OCI-LY7 (cell line): ENCODE measurements at regions not wholly inside any gene's neighbourhood (a gene's known extent, or its start where the extent isn't known, plus 50 kb on each side); places are given as distances from the start of the nearest gene placed in this dataset.
A peak's percentile ranks its signal among the peaks of the same experiment; 100 is the strongest.

Experiments used
- BruUV-seq: library from RNA; stranded (reverse); fragments of 400-500 nt; replicated peaks from 2 replicates; lab custom pipeline; 2021; lab: Mats Ljungman, UMichigan
- CTCF ChIA-PET: fragments of 300-600 bp; sonication (Branson Sonifier 250); formaldehyde crosslinking; loops from one replicate; lab custom pipeline; 2022; ENCODE audit warnings: antibody characterized with exemption; ENCODE audit not compliant: unreplicated experiment; lab: Charles Lee
- POLR2A ChIA-PET: fragments of 300-600 bp; sonication (Branson Sonifier 250); formaldehyde crosslinking; loops from one replicate; lab custom pipeline; 2022; ENCODE audit warnings: antibody characterized with exemption; lab: Charles Lee
- DNase-seq: peaks from one replicate; pipeline ENCODE4 v3.0.0-alpha.2; 2015; ENCODE audit warnings: low spot score
- H2AFZ ChIP-seq: fragments of 200-600 bp; sonication (generic), shearing (Covaris generic); 2 replicates; pipeline ENCODE4 v1.6.1; 2014; ENCODE audit warnings: mild to moderate bottlenecking, antibody characterized with exemption, low read length, moderate library complexity
- H3K27ac ChIP-seq: fragments of 200-600 bp; sonication (generic); 2 replicates; pipeline ENCODE4 v1.5.1; 2014; ENCODE audit warnings: mixed run types, low read depth, mild to moderate bottlenecking, moderate library complexity, low read length, inconsistent platforms; ENCODE audit not compliant: poor library complexity, severe bottlenecking
- H3K36me3 ChIP-seq: fragments of 200-600 bp; sonication (generic); 2 replicates; pipeline ENCODE4 v1.6.1; 2014; ENCODE audit warnings: mild to moderate bottlenecking, antibody characterized with exemption, low read length, moderate library complexity, mixed read lengths; ENCODE audit not compliant: insufficient read depth
- H3K4me1 ChIP-seq: fragments of 200-600 bp; sonication (generic); 2 replicates; pipeline ENCODE4 v1.5.1; 2014; ENCODE audit warnings: mild to moderate bottlenecking, low read length; ENCODE audit not compliant: insufficient read depth, poor library complexity, severe bottlenecking
- H3K4me2 ChIP-seq: fragments of 200-600 bp; sonication (generic); 2 replicates; pipeline ENCODE4 v1.6.1; 2014; ENCODE audit warnings: mild to moderate bottlenecking, low read length
- H3K4me3 ChIP-seq: fragments of 200-600 bp; sonication (generic); 2 replicates; pipeline ENCODE4 v1.5.1; 2014; ENCODE audit warnings: mild to moderate bottlenecking, low read depth, low read length; ENCODE audit not compliant: poor library complexity, severe bottlenecking
- H3K79me2 ChIP-seq: fragments of 200-600 bp; sonication (generic); 2 replicates; pipeline ENCODE4 v1.6.1; 2016; ENCODE audit warnings: low read depth, mild to moderate bottlenecking, low read length, moderate library complexity, mixed read lengths; ENCODE audit not compliant: insufficient read depth
- H3K9me2 ChIP-seq: fragments of 200-600 bp; sonication (generic); 2 replicates; pipeline ENCODE4 v1.6.1; 2016; ENCODE audit warnings: mild to moderate bottlenecking, low read length, mixed read lengths; ENCODE audit not compliant: insufficient read depth
- H3K9me3 ChIP-seq: fragments of 200-600 bp; sonication (generic); 2 replicates; pipeline ENCODE4 v1.6.1; 2014; ENCODE audit warnings: mild to moderate bottlenecking, mixed run types, low read length, mixed read lengths
- H4K20me1 ChIP-seq: fragments of 200-600 bp; sonication (generic); 2 replicates; pipeline ENCODE4 v1.6.1; 2014; ENCODE audit warnings: mild to moderate bottlenecking, antibody characterized with exemption, low read length, moderate library complexity, mixed read lengths; ENCODE audit not compliant: insufficient read depth
- EZH2phosphoT487 ChIP-seq: fragments of 200-600 bp; sonication (generic); IDR thresholded peaks from 2 replicates; pipeline ENCODE4 v1.6.1; 2018; ENCODE audit warnings: low read depth, borderline replicate concordance, mild to moderate bottlenecking, mixed run types, antibody characterized with exemption, low read length, moderate library complexity, mixed read lengths
- intact Hi-C: fragments of 100-400 bp; cut with micrococcal nuclease; formaldehyde crosslinking; loops from one replicate; pipeline ENCODE4 v1.10.0; 2022; ENCODE audit not compliant: unreplicated experiment
- TF ChIP-seq, protein P1 (sequence below): fragments of 200-600 bp; sonication (generic); conservative IDR thresholded peaks from 2 replicates; pipeline ENCODE4 v1.5.1; 2014; ENCODE audit warnings: mild to moderate bottlenecking, antibody characterized with exemption, low read length, moderate library complexity, mixed read lengths

DNA sequence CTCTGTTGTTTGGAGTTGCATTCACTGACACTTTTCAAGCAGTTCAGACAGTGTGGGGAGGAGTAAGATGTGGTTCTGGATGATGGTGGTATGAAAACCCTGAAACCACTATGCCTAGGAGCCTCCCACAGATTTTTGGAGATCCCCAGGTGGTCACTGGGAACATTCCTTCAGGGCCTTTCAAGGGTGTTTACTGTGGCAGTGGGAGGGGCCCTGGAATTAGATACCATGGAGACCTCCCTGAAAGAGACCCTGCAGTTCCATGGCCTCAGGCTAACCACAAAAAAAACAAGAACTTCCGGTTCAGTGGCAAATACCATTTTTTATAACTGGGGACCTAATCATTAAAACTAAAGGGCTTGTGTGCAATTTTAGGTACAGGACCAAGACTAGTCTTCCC, 79.9 kb downstream of the TMEM100 start:
- no TSS peak for BruUV-seq
- H2AFZ ChIP-seq, result peak overlapping the region; percentile 35; the same call in 1 of the 2 replicates
- intact Hi-C loops, result no loop called here
- H3K36me3 ChIP-seq, result no peaks in the 10 kb centered on the region
- no peaks in the 10 kb centered on the region for H4K20me1 ChIP-seq
- TF ChIP-seq EZH2phosphoT487, result no peak
- TF ChIP-seq, protein P1, sequence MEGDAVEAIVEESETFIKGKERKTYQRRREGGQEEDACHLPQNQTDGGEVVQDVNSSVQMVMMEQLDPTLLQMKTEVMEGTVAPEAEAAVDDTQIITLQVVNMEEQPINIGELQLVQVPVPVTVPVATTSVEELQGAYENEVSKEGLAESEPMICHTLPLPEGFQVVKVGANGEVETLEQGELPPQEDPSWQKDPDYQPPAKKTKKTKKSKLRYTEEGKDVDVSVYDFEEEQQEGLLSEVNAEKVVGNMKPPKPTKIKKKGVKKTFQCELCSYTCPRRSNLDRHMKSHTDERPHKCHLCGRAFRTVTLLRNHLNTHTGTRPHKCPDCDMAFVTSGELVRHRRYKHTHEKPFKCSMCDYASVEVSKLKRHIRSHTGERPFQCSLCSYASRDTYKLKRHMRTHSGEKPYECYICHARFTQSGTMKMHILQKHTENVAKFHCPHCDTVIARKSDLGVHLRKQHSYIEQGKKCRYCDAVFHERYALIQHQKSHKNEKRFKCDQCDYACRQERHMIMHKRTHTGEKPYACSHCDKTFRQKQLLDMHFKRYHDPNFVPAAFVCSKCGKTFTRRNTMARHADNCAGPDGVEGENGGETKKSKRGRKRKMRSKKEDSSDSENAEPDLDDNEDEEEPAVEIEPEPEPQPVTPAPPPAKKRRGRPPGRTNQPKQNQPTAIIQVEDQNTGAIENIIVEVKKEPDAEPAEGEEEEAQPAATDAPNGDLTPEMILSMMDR, result no peak
- no peaks in the 10 kb centered on the region for H3K79me2 ChIP-seq
- no peak overlapping the region for H3K4me3 ChIP-seq
- no peak for DNase-seq
- no peaks in the 10 kb centered on the region for H3K9me3 ChIP-seq
- H3K4me1 ChIP-seq, result no peaks in the 10 kb centered on the region
- H3K9me2 ChIP-seq, result no peaks in the 10 kb centered on the region
- H3K27ac ChIP-seq, result no peak overlapping the region
- ChIA-PET POLR2A (no interaction called here), CTCF (interaction anchor here (0.6 kb wide), 1 partner anchor 115 kb away, joined by 3 read pairs; no protein-coding TSS in a partner anchor)
- no peak overlapping the region for H3K4me2 ChIP-seq

DNA sequence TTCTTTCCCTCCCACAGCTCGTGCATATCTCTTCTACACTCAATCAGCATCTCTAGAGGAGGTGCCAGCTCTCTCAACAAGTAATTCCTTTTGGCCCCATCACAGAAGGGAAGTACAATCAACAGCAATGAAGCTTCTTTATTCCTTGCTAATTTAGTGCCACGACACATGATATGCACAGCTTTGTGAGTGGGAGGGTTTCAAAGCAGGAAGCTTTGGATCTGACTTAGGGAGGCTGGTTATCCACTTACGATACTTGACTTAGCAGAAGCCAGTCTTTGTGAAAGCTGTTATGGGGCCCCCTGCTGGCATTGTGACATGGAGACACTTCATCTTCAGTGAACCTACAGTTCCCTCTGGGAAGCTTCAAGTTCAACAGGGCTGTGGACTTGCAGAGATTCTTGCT, 81.0 kb downstream of the TMEM100 start:
- ChIA-PET POLR2A (no interaction called here), CTCF (no interaction called here)
- H3K79me2 ChIP-seq, result no peaks in the 10 kb centered on the region
- H2AFZ ChIP-seq, result no peak overlapping the region; the same call in 1 of the 2 replicates
- no peaks in the 10 kb centered on the region for H4K20me1 ChIP-seq
- no peaks in the 10 kb centered on the region for H3K9me3 ChIP-seq
- peak; percentile 57 for DNase-seq
- no peak overlapping the region for H3K27ac ChIP-seq
- H3K4me1 ChIP-seq, result no peaks in the 10 kb centered on the region
- intact Hi-C loops, result no loop called here
- no peak overlapping the region for H3K4me2 ChIP-seq
- no peak overlapping the region for H3K4me3 ChIP-seq
- TF ChIP-seq, protein P1, result peak; percentile 84
- no peak for TF ChIP-seq EZH2phosphoT487
- BruUV-seq, result no TSS peak
- no peaks in the 10 kb centered on the region for H3K36me3 ChIP-seq
- no peaks in the 10 kb centered on the region for H3K9me2 ChIP-seq

- Histone ChIP-seq H3K4me3 (no peak overlapping the region), H3K27ac (no peak overlapping the region), H3K36me3 (no peaks in the 10 kb centered on the region), H3K4me2 (no peak overlapping the region), H2AFZ (no peak overlapping the region), H3K79me2 (no peaks in the 10 kb centered on the region), H3K9me3 (no peaks in the 10 kb centered on the region), H4K20me1 (no peaks in the 10 kb centered on the region), H3K4me1 (no peaks in the 10 kb centered on the region), H3K9me2 (no peaks in the 10 kb centered on the region)
- no peak for TF ChIP-seq EZH2phosphoT487
- TF ChIP-seq, protein P1, result no peak
- intact Hi-C loops, result no loop called here
- no TSS peak for BruUV-seq
- ChIA-PET CTCF (no interaction called here), POLR2A (no interaction called here)
- no peak for DNase-seq
Observed at GRCh38 chr17:55639096-55639495, 83.6 kb downstream of the TMEM100 start.
